ENCODE measurements at regions not wholly inside any gene's neighbourhood (a gene's known extent, or its start where the extent isn't known, plus 50 kb on each side); places are given as distances from the start of the nearest gene placed in this dataset.
A peak's percentile ranks its signal among the peaks of the same experiment; 100 is the strongest.

- TF ChIP-seq CTCF (IDR thresholded peaks at IDR 0.05) (peak in 1 of 3 experiments; percentile 4), POLR2A (IDR thresholded peaks at IDR 0.05) (no peak)
Measured at GRCh38 chr3:194001728-194002459, 134.1 kb upstream of the HES1 start.
